ENCODE measurements at regions not wholly inside any gene's neighbourhood (a gene's known extent, or its start where the extent isn't known, plus 50 kb on each side); places are given as distances from the start of the nearest gene placed in this dataset.

- DNase-seq = no peak
Measured at GRCh38 chr14:96729889-96730288, 67.3 kb upstream of the VRK1 start.

DNA sequence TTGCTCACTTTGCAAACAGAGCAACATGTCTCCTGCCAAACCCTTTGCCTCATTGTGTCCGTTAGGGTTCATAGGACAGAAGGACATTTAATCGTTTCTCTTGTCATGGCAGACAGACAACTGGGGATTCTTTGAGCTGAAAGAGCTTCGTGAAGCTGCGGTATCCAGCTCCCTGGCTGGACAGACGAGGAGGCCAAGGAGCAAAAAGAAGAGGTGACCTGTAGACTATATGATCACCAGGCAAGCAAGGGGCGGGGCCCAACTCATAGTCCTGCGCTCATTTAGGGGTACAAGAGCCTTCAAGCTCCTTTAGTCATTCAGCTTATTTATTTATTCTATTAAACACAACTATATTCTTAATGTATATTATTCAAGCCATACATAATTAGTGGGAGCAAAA is 66.8 kb upstream of the VRK1 start:
- no peak for DNase-seq

GRCh38 chr14:96734076-96734622 is 63.0 kb upstream of the VRK1 start:
- no peak for DNase-seq

DNA sequence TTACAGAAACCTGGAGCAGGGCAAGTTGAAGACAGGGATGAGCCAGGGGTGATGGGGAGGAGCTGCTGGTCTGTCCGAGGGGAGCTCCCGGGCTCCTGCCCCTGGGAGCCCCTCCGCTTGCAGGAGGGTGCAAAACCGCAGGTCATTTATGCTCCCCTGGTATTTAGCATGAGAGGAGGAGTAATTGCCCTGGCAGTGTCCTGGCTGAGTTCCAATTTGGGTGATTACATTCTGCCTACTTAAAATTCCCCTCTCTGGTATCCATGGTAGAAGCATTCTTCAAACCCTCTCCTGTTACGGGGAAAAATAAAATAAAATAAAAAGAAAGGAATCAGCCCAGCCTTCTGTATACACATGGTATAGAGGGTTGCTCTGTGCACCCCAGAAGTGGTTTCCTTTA is 61.7 kb upstream of the VRK1 start:
- DNase-seq = no peak

- no peak for DNase-seq
Measured at GRCh38 chr14:96736439-96736838, 60.7 kb upstream of the VRK1 start.

DNA sequence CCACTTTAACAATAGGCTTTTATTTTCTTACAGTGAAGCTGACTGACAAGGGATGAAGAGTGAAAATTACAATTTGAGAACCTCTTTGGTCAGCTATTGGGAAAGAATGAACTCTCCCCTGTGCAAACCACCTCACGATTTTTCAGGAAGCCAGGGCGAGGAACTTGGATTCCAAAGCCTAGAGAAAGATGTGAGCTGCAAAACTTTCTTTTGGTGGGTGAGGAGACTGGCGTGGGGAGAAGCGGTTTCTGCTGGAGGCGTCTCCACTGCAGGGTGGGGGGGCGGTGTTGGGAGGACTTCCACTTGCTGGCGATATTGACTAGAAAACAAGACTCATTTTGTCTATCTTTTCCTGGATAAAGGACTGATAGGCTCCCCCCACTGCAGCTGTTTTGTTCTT is 59.3 kb upstream of the VRK1 start:
- peak; percentile 9 for DNase-seq

DNA sequence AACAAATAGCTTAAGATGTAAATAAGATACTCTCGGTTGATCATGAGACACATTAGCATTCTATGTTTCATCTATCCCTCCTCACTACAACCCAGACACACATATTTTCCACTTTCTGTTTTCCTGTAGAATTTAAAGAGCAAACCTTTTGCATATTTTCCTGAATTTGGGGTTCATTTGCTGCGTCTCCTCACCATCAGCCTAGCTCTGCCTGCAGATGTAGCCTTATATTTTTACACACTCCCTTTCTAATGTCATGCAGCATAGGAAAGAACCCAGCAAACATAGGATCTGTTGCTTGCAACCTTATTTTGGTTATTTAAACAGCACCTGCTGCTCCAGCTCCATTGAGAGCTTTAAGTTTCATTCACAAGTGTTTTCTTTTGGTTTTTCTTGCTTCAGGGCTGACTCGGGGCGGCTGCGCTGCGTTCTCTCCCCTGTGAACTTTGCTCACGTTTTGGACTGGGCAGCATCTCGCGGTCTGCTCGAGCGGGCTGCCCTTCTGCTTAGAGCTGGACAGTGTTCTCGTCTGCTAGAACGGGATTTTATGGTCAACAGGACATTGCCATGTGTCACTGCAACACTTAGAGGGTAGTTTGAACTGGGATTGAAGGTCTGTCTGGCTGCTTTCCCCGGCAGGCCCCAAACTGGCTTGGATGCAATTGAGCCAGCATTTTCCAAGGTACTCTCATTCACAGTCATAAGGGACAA is 57.8 kb upstream of the VRK1 start:
- DNase-seq = no peak

GRCh38 chr14:96741151-96741977 is 55.8 kb upstream of the VRK1 start:
- DNase-seq = peak; percentile 68

- no peak for DNase-seq
Measured at GRCh38 chr14:96744262-96744661, 52.9 kb upstream of the VRK1 start.

- no peak for DNase-seq
Measured at GRCh38 chr14:96745500-96746051, 51.6 kb upstream of the VRK1 start.

DNA sequence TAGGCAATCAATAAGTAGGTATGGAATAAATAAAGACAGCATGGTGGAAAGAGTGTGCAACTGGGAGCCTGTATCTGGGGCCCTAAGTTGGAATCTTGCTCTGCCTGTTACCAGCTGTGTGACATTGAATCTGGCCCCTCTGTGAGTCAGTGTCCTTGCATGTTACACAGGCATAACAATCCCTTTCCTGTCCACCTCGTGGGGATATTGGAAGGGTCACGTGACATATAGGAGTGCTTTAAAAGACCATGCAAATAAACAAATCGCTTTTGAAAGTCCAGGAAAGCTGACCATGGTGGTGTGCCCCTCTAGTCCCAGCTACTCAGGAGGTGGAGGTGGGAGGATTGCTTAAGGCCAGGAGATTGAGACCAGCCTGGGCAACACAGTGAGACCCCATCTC is 51.1 kb upstream of the VRK1 start:
- DNase-seq = no peak

- no peak for DNase-seq
Measured at GRCh38 chr14:96747006-96747405, 50.2 kb upstream of the VRK1 start.

Data from hematopoietic multipotent progenitor cell treated with erythropoietin and hydrocortisone succinate and interleukin-3 and kit ligand, for 6 days (in vitro differentiated cells).